ENCODE measurements at regions not wholly inside any gene's neighbourhood (a gene's known extent, or its start where the extent isn't known, plus 50 kb on each side); places are given as distances from the start of the nearest gene placed in this dataset.

DNA sequence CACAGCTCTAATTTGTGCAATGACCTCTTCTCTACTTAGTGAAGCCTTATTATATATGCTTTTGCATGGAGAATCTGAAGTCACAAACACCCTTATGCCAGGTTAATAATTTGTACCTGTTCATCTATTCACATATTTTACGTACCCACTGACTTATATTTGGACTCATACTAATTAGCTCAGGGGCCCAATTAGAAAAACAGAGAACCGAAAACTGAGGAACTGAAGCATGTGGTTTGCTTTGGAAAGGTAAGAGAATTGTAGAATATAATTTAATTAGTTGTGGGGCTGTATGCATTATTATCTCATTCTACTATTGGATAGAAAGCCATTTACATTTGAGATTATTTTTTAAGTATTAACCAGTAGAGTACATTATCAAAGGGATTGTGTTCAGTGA, 805.9 kb upstream of the CITED2 start:
- TF ChIP-seq, protein P1, sequence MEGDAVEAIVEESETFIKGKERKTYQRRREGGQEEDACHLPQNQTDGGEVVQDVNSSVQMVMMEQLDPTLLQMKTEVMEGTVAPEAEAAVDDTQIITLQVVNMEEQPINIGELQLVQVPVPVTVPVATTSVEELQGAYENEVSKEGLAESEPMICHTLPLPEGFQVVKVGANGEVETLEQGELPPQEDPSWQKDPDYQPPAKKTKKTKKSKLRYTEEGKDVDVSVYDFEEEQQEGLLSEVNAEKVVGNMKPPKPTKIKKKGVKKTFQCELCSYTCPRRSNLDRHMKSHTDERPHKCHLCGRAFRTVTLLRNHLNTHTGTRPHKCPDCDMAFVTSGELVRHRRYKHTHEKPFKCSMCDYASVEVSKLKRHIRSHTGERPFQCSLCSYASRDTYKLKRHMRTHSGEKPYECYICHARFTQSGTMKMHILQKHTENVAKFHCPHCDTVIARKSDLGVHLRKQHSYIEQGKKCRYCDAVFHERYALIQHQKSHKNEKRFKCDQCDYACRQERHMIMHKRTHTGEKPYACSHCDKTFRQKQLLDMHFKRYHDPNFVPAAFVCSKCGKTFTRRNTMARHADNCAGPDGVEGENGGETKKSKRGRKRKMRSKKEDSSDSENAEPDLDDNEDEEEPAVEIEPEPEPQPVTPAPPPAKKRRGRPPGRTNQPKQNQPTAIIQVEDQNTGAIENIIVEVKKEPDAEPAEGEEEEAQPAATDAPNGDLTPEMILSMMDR (IDR thresholded peaks at IDR 0.05; ENCODE audit: low read length), result no peak
- TF ChIP-seq EZH2phosphoT487 (IDR thresholded peaks at IDR 0.05; ENCODE audit: low read length) (no peak), EZH2 (optimal IDR thresholded peaks at IDR 0.05; ENCODE audit: low read depth, low read length) (no peak)
